Activated CD4-positive, alpha-beta T cell treated with anti-CD3 and anti-CD28 coated beads, Interleukin-2, amount 50 U/mL, for 48 hours (primary cell): ENCODE measurements at regions not wholly inside any gene's neighbourhood (a gene's known extent, or its start where the extent isn't known, plus 50 kb on each side); places are given as distances from the start of the nearest gene placed in this dataset.

Experiments
- DNase-seq, 2 experiments: peaks; one replicate each; pipeline ENCODE4 v3.0.0-alpha.2; 2020

DNA sequence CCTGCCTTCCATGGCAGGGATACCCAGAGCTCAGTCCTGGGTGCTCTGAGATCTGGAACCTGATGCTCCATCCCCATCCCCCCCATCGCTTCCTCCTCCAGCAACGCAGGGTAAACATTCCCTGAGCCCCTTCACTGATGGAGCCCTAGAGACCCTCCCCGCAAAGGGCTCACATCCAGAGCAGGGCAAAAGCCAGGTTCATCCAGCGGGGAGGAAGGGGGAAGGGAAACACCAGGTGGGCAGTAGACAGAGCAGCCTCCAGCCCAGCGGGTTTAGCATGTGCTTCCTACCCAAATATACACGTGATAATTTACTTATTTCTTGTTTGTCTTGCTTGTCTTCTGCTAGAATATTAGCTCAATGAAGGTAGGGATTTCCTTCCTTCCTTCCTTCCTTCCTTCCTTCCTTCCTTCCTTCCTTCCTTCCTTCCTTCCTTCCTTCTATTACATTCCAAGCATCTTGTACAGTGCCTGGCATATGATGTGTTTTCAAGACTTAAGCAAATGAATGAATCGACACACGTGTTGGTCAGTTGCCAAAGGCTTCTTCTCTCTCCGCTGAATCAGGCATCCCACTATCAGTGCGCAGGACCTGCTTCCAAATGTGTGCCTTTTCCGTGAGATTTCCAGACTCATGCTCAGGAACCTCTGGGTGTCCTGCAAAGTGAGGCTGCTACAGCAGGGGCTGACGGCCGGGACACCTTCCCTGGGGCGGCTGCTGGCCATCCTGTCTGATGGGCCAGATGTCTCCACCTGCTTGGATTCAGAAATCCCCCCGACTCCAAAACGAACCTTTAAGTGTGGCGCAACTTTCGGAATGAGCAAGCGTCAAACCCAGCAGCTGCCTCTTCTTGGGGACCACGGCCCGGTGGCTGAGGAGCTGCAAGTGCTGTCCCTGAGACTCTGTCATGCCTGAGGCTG, 955.1 kb downstream of the BRD1 start:
- no peak for DNase-seq

- DNase-seq = no peak
Measured at GRCh38 chr22:48871176-48871840, 956.4 kb downstream of the BRD1 start.

DNA sequence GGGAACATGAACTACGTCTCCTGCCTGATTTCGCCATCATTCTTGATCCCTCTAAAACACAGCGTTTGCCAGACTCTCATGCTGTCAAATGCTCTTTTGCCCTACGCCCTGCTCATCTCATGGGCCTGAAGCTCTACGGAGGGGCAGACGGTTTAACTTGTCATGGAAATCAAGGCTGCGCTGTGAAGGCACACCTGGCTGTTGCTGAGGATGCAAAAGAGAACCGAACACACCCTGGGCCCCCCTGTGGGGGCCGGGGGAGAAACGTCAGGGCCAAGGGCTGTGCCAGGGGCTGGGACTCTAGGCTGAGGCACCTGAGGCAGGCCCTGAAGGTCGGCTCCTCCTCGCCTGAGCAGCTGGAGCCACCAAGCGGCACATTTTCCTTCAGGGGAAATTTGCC, 957.2 kb downstream of the BRD1 start:
- DNase-seq = no peak

- DNase-seq = no peak
Measured at GRCh38 chr22:48869788-48870187, 957.9 kb downstream of the BRD1 start.

DNA sequence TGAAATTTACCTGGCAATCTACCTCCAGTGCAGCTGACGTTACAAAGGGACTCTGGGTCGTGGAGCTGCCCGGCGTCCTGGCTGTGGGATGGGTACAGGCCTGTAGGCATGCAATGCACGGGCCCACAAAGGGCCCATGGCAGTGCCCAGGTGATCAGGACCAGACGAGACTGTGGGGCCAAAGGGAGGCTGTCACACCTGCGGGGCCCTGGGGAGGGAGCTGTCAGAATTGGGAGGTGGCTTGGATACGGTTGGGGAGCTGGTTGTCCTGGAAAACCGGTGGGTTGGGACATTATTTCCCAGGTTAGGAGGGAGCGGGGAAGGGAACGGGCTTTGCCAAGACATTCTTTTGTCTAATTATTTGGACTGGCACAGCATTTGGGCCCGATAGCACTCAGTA, 958.5 kb downstream of the BRD1 start:
- DNase-seq = no peak

GRCh38 chr22:48868554-48868953, 959.1 kb downstream of the BRD1 start:
- no peak for DNase-seq

GRCh38 chr22:48867891-48868290, 959.8 kb downstream of the BRD1 start:
- no peak for DNase-seq

GRCh38 chr22:48866906-48867681, 960.6 kb downstream of the BRD1 start:
- no peak for DNase-seq

DNA sequence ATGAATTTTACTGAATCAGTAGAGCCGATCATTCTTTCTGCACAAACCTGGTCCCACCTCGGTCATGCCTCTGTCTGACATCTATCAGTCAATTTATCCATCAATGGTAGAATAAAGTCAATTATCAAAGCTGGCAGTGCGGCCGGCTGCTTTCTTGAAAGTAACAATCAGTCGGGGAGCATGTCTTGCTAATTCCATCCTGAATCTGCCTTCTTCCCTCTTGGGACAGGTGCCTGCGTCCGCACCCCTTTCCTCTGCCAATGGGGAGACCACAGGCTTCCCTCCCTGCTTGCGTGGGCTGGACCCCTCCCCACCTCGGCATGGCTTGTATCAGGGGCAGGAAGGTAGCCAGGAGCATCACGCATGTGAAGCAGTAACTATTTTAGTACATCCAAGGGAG, 962.9 kb downstream of the BRD1 start:
- DNase-seq = no peak

DNA sequence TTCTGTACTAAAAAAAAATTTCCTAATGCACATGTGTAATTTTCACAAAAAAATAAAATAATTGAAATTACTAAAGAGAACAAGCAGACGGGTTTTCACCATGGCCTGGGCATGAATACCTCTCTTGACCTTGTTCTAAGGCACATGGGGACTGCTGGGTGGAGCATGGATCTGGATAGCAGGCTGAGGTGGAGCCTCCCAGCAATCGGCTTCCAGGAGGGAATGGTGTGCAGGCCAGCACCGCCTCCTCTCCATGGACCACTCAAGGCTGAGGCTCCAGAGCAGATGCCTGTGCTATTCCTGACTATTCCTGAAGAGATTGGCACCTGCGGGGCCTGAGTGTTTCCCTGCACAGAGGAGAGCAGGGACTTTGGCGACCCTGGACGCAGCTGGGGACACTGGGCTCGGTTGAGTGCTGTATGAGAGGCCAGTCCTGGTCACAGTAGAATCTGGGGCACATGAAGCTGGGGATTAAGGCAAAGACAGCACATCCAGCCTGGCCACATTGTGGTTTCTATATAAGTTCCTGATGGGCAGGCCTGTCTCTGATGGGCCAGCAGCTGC, 963.6 kb downstream of the BRD1 start:
- DNase-seq = no peak

DNA sequence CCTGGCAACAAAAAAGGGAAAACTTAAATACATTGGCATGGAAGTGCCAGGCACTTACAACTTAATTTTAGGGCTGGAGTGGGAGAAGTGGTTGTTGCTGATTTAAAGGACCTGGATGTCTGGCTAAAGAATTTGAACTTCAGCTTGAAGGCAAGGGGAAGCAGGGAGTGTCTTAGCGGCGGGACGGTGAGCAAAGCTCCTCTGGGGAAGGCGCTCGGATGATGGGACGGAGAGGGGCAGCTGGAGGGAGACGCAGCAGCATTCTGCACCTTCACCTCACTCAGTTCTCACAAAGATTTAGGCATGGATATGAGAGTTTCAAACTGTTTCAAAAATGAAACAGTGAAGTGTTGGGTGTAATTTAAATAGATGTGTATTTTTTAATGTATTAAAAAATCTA, 967.1 kb downstream of the BRD1 start:
- DNase-seq = no peak

DNA sequence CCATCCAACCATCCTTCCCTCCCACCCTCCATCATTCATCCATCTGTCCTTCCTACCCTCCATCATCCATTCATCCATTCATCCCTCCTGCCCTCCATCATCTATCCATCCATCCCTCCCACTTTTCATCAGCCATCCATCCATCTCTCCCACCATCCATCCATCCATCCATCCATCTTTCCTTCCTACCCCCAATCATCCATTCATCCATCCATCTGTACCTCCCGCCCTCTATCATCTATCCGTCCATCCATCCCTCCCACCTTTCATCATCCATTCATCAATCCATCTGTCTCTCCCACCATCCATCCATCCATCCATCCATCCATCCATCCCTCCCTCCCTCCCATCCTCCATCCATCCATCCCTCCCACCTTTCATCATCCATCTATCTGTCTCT, 968.8 kb downstream of the BRD1 start:
- DNase-seq = no peak

DNA sequence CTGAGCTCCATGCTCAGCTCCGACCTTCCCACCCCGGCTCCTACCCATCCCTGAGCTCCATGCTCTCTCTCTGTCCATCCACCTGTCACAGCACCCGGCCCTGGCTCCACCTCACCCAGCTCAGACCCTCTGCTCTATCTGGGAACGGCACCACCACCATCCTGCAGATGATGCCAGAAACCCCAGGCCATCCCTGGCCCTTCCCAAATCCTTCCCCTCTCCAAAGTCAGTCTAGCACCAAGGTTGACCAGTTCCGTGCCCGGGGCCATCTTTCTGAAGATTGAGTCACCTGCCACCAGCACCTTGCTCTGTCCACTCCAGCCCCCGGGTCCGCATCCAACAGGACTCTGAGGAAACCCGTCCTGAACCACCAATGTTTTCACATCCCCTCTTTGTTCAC, 969.6 kb downstream of the BRD1 start:
- no peak for DNase-seq

DNA sequence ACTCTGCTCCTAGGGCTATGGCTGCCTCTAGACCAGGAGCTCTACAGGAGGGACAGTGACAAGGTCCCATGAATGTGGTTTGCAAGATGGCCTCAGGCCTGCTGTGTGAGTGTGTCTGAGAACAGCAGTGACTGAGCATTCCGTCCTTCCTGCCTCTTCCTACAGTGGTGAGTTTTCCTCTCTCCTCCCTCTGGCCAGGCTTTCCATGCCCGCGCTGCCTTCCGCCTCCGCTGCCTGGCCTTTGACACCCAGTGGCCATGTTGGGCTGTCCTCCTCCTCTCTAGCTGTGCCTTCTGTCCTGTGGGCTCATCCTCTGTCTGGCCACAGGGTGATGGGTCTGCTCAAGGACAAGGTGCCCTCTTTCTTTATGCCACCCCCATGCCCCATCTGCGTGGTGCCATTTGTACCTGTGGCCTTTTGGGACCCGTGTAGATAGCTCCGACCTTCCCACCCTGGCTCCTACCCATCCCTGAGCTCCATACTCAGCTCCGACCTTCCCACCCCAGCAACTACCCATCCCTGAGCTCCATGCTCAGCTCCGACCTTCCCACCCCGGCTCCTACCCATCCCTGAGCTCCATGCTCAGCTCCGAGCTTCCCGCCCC, 970.4 kb downstream of the BRD1 start:
- no peak for DNase-seq

DNA sequence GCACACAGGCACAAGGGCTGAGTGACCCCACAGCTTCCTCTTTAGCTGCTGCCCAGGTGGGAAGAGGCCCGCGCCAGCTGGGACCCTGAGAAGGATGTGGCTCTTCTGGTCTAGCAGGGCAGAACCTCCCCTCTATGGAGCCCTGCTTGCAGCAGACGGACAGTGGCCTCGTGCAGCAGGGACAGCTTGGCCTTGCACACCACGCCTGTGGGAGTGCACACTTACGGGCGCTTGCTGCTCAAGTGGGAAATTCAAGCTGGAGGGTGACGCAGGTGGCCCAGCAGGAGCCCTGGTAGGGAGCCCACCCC, 971.4 kb downstream of the BRD1 start:
- DNase-seq = no peak

- DNase-seq = no peak
Measured at GRCh38 chr22:48855593-48856307, 971.9 kb downstream of the BRD1 start.

- DNase-seq = no peak
Measured at GRCh38 chr22:48855013-48855412, 972.7 kb downstream of the BRD1 start.

- DNase-seq = no peak
Measured at GRCh38 chr22:48853627-48854240, 973.9 kb downstream of the BRD1 start.

- DNase-seq = no peak
Measured at GRCh38 chr22:48851933-48852549, 975.6 kb downstream of the BRD1 start.

DNA sequence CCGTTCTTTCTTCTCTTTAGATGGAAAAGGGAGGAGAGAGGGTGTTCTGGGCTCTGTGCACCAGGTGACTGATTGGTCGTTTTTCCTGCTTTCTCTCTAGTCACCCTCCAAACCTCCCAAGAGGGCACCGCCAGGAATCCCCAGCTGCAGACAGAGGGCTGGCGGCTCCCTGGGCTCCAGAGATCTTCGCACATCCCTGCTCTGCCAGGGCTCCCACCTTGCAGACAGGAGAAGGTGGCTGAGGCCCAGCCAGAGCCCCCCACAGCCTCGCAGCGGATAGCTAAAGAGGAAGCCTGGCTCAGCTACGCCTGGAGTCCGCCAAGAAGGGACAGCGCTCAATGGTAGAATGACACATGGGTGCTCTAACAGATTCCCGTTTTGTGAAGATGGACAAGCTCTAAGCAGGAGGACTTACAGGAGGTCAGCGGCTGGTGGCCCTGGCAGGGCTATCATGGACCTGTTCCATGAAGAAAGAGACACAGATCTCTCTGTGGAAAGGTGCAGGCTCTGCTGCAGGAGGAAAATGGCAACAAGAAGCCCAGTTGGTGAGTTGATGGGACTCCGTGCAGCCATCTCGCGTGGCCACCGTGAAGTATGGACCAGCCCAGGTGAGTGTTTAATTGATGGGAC, 976.9 kb downstream of the BRD1 start:
- DNase-seq = no peak
